DMS53 (cell line): ENCODE measurements at regions not wholly inside any gene's neighbourhood (a gene's known extent, or its start where the extent isn't known, plus 50 kb on each side); places are given as distances from the start of the nearest gene placed in this dataset.

Experiments used
- DNase-seq: peaks from one replicate; lab custom pipeline; 2025; lab: John Stamatoyannopoulos, UW

GRCh38 chr2:56613920-56614319, 430.1 kb downstream of the CCDC85A start:
- no peak for DNase-seq

DNA sequence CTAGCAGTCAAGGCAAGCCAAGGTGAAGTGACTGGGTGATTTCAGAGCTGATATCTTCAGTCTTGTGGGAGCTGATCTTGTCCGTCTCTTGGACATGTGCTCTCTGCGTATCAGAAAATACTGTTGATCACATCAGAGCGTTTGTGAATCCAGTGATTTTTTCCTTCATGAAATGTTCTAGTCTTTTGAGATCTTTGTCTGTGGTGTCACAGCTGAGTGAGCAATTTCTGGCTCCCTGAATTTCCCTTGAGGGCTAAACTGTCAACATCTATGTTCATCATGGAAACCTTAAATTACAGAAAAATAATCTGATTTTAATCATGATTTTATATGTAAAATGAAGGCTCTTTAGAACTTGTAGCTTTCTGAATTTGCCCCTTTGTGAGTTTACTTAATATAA, 432.0 kb downstream of the CCDC85A start:
- no peak for DNase-seq

- no peak for DNase-seq
Observed at GRCh38 chr2:56624181-56624580, 440.4 kb downstream of the CCDC85A start.

- no peak for DNase-seq
Observed at GRCh38 chr2:56626927-56627326, 443.1 kb downstream of the CCDC85A start.

DNA sequence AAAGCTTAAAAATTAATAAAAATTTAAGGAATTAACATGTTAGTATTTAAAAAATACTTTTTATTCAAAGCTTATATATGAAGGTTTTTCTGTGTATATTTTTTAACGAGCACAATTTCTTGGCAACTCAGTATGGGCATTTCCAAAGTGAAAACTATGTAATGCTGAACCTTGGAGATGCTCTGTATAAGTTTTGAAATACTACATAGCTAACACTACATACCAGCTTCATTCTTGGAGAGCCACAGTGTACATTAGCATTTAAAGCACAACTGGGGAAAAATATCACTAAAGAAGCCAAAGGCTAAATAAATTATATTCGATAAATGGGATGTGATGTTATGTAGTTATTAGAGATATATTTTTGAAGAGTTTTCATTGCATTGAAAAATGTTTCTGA, 446.5 kb downstream of the CCDC85A start:
- DNase-seq, result no peak

- no peak for DNase-seq
Observed at GRCh38 chr2:56647997-56648396, 464.2 kb downstream of the CCDC85A start.

DNA sequence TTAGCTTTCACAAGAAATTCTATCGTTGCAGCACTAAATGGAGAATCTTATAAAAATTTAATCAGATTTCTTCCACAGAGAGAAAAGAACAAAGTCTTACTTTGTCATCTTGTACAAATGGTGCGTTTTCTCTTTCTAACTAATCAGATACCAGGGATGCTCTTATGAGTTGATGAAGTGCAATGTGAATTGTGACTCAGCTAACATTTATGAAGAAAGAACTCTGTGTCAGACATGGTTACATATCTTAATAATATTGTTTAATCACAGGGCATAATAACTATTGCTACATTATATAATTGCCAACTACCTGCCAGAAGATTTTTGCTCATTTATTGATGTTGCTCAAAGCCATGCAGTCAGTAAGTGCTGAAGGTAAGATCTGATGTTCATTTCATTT, 465.0 kb downstream of the CCDC85A start:
- DNase-seq, result no peak

DNA sequence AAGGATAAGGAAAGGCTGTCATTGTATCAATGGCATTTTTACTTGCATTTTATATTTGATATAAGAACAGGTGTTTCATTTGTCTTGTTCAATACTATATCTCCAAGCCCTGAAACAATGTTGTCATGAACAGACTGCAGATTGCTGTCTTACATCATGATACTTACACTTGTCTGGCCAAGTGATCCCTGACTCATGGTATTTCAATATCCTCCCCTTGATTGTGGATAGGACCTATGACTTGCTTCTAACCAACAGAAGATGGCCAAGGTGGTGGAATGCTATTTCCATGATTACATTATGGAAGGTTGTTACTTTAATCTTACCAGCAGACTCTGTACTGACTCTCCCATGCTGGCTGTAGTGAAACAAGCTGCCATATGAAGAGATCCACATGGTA, 471.1 kb downstream of the CCDC85A start:
- no peak for DNase-seq

DNA sequence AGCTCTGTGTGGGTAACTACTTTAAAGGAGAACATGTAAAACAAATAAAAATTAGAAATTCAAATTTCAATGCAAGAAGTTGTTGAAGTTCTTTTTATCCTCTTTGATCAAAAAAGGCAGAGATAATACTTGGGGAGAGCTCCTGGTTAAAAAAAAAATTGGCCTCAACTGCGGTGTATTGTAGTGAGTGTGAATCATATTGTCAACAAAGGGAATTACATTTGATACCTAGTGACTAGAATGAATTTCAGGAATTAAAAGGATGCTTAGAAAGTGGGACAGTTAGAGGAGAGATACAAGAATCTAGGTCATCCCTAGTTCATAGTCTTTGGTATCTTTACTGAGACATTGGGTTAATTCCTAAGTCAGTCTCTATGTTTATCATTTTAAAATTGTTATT, 473.0 kb downstream of the CCDC85A start:
- DNase-seq, result peak; percentile 74

DNA sequence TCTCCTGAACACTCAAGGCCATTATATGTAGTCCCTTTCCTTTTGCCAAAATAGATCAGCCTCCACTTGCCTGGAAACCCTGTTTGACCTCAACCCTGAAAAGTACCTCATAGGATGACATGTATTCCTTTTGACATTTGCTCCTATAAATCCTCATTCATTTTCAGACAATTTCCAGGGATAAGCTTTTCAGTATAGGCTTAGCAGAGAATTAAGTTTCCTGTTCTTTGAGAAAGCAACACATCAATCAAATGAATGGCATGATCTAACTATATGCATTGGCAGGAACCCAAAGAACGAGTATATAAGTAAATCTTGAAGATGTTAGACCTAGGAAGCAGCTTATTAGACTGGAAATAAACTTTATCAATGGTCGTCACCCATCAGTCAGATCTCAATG, 483.0 kb downstream of the CCDC85A start:
- no peak for DNase-seq

DNA sequence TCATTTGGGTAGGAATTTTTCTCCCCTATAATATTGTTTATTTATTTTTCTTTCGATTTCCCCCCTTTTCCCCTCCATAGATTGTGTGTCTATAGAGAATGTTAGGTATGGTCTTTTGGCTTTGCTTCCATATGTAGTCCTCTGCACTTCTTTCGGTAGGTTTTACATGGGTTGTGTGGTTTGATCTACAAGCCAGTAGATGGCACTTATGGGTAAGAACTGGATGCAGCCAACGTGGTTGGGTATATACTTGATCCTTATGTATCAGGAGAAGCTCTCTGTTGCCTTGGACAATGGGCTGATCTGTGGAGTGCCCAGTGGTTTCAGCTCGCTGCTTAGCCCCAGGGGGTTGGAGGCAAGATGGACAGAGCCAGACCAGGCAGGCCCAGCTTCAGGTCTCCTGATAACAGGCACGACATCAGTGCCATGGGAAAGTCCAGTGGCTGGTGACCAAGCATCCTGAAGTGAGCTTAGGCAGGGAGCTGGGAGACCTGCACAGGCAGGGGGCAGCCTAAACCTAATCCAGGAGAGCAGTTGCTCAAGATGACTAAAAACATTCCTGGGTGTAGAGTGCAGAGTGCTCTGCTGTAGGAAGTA, 488.3 kb downstream of the CCDC85A start:
- peak; percentile 71 for DNase-seq

- DNase-seq, result no peak
Observed at GRCh38 chr2:56674084-56674483, 490.3 kb downstream of the CCDC85A start.

DNA sequence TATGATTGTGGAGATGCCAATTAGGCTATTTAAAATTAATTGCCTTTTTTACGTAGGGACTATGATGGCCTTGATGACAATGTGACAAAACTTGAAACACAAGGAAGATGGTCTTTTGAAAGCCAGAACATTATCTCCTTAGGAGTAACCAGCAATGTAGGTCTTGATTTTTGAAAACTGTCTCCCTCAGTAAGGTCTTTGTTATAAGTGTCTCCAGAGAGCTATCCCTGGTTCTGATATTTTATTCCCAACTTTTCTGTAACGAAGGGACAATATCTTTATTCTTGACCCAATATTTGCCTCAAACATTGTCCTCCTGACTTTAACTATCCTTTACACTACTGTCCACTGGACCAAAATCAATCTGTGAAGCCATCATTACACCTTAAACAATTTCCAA, 493.2 kb downstream of the CCDC85A start:
- DNase-seq, result no peak

- no peak for DNase-seq
Observed at GRCh38 chr2:56680971-56681631, 497.3 kb downstream of the CCDC85A start.

- DNase-seq, result no peak
Observed at GRCh38 chr2:56681659-56682396, 498.0 kb downstream of the CCDC85A start.

- no peak for DNase-seq
Observed at GRCh38 chr2:56682397-56682760, 498.6 kb downstream of the CCDC85A start.

- no peak for DNase-seq
Observed at GRCh38 chr2:56684327-56684726, 500.5 kb downstream of the CCDC85A start.

GRCh38 chr2:56685205-56685604, 501.4 kb downstream of the CCDC85A start:
- no peak for DNase-seq

DNA sequence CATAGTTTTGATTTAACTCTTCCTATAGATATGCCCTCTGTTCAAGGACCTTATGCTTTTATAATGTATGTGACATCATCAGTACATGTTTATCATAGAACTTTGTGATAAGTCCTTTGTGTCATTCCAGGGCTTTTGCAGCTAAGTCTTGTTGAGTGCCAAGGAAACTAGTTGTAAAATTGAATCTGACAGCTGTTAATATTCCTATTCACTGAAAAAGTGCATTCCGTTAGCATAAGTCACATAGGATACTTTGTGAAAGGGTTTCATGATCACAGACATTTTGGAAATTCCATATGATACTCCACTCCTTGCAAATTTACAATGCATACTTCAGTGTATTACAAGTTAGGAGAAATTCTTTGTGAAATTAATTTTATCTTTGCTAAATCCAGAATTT, 503.4 kb downstream of the CCDC85A start:
- no peak for DNase-seq

GRCh38 chr2:56688661-56689060, 504.9 kb downstream of the CCDC85A start:
- DNase-seq, result no peak

- DNase-seq, result no peak
Observed at GRCh38 chr2:56693501-56693900, 509.7 kb downstream of the CCDC85A start.

GRCh38 chr2:56703001-56703400, 519.2 kb downstream of the CCDC85A start:
- no peak for DNase-seq

DNA sequence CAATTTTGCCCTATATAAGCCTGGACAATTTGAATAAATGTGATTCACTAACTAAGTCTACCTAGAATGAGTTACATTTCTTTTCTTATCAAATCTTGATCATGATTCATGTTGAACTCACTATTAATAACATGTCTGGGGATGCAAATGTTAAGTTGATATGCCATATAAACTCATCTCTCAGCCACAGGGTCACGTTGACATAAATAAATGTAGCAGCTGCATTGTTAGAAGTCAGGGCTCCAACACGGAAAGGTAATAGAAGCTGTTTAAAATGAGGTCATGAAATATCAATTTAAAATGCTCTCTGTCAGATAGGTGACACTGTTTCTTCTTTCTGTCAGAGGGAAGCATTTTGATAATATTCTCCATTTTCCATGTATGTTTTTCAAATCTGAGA, 521.9 kb downstream of the CCDC85A start:
- DNase-seq, result no peak

GRCh38 chr2:56707218-56707617, 523.4 kb downstream of the CCDC85A start:
- no peak for DNase-seq
